H1 (cell line): ENCODE measurements at regions not wholly inside any gene's neighbourhood (a gene's known extent, or its start where the extent isn't known, plus 50 kb on each side); places are given as distances from the start of the nearest gene placed in this dataset.

Source experiments
- RFX5 ChIP-seq: IDR thresholded peaks from 2 replicates; pipeline ENCODE4 v1.6.1; 2011; ENCODE audit warnings: low read depth, low read length, improper control_type of control experiment, borderline replicate concordance
- TF ChIP-seq, protein P1 (sequence below): fragments of 300-600 bp; sonication (generic); IDR thresholded peaks from 2 replicates; pipeline ENCODE4 v1.7.1; 2012; ENCODE audit warnings: low read length, moderate library complexity, mild to moderate bottlenecking, inconsistent platforms; ENCODE audit not compliant: insufficient replicate concordance

DNA sequence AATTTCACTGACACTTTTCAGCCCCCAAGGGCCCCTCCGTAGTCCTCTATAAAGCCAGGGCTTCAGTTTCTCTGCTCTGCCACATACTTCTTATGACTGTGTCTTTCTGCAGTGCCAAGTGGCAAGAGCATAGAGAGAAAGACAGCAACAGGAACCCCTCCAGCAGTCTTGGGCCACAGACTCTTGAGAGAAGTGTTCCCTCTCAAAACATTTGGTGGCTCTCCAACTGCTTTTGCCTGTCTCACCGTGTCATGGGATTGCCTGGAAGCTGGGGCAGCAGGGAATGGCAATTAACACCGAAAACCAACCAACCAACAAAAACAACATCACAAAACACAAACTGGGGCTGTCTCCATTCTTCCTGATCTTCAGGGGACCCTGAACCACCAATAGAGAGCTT is 73.8 kb upstream of the ELN start (continued):
- TF ChIP-seq, protein P1, sequence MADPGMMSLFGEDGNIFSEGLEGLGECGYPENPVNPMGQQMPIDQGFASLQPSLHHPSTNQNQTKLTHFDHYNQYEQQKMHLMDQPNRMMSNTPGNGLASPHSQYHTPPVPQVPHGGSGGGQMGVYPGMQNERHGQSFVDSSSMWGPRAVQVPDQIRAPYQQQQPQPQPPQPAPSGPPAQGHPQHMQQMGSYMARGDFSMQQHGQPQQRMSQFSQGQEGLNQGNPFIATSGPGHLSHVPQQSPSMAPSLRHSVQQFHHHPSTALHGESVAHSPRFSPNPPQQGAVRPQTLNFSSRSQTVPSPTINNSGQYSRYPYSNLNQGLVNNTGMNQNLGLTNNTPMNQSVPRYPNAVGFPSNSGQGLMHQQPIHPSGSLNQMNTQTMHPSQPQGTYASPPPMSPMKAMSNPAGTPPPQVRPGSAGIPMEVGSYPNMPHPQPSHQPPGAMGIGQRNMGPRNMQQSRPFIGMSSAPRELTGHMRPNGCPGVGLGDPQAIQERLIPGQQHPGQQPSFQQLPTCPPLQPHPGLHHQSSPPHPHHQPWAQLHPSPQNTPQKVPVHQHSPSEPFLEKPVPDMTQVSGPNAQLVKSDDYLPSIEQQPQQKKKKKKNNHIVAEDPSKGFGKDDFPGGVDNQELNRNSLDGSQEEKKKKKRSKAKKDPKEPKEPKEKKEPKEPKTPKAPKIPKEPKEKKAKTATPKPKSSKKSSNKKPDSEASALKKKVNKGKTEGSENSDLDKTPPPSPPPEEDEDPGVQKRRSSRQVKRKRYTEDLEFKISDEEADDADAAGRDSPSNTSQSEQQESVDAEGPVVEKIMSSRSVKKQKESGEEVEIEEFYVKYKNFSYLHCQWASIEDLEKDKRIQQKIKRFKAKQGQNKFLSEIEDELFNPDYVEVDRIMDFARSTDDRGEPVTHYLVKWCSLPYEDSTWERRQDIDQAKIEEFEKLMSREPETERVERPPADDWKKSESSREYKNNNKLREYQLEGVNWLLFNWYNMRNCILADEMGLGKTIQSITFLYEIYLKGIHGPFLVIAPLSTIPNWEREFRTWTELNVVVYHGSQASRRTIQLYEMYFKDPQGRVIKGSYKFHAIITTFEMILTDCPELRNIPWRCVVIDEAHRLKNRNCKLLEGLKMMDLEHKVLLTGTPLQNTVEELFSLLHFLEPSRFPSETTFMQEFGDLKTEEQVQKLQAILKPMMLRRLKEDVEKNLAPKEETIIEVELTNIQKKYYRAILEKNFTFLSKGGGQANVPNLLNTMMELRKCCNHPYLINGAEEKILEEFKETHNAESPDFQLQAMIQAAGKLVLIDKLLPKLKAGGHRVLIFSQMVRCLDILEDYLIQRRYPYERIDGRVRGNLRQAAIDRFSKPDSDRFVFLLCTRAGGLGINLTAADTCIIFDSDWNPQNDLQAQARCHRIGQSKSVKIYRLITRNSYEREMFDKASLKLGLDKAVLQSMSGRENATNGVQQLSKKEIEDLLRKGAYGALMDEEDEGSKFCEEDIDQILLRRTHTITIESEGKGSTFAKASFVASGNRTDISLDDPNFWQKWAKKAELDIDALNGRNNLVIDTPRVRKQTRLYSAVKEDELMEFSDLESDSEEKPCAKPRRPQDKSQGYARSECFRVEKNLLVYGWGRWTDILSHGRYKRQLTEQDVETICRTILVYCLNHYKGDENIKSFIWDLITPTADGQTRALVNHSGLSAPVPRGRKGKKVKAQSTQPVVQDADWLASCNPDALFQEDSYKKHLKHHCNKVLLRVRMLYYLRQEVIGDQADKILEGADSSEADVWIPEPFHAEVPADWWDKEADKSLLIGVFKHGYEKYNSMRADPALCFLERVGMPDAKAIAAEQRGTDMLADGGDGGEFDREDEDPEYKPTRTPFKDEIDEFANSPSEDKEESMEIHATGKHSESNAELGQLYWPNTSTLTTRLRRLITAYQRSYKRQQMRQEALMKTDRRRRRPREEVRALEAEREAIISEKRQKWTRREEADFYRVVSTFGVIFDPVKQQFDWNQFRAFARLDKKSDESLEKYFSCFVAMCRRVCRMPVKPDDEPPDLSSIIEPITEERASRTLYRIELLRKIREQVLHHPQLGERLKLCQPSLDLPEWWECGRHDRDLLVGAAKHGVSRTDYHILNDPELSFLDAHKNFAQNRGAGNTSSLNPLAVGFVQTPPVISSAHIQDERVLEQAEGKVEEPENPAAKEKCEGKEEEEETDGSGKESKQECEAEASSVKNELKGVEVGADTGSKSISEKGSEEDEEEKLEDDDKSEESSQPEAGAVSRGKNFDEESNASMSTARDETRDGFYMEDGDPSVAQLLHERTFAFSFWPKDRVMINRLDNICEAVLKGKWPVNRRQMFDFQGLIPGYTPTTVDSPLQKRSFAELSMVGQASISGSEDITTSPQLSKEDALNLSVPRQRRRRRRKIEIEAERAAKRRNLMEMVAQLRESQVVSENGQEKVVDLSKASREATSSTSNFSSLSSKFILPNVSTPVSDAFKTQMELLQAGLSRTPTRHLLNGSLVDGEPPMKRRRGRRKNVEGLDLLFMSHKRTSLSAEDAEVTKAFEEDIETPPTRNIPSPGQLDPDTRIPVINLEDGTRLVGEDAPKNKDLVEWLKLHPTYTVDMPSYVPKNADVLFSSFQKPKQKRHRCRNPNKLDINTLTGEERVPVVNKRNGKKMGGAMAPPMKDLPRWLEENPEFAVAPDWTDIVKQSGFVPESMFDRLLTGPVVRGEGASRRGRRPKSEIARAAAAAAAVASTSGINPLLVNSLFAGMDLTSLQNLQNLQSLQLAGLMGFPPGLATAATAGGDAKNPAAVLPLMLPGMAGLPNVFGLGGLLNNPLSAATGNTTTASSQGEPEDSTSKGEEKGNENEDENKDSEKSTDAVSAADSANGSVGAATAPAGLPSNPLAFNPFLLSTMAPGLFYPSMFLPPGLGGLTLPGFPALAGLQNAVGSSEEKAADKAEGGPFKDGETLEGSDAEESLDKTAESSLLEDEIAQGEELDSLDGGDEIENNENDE = no peak
- no peak for TF ChIP-seq RFX5
